ENCODE measurements at regions not wholly inside any gene's neighbourhood (a gene's known extent, or its start where the extent isn't known, plus 50 kb on each side); places are given as distances from the start of the nearest gene placed in this dataset.

GRCh38 chr1:194342484-194343262 is 1156.3 kb upstream of the B3GALT2 start:
- H4K20me1 ChIP-seq (ENCODE audit: control insufficient read depth, insufficient read depth) = no peaks in the 10 kb centered on the region
- ATAC-seq (peak; percentile 83), DNase-seq (ENCODE audit: low read depth, low spot score) (no peak), FAIRE-seq (no peak)
- no peak overlapping the region for H3K9ac ChIP-seq (ENCODE audit: control insufficient read depth, insufficient read depth, low read length)
- ChIA-PET CTCF (no interaction called here), POLR2A (no interaction called here), SMC1A (ENCODE audit: uncharacterized antibody, unreplicated experiment) (interaction anchor here (1.0 kb wide), 1 partner anchor 12 kb away, joined by 4 read pairs; no protein-coding TSS in a partner anchor), RAD21 (ENCODE audit: unreplicated experiment) (no interaction called here)
- H3K9me3 ChIP-seq (replicated peaks; ENCODE audit: control insufficient read depth, insufficient read depth, low read length) = no peaks in the 10 kb centered on the region
- no peak overlapping the region for H3K4me2 ChIP-seq (ENCODE audit: control insufficient read depth, insufficient read depth)
- no peak overlapping the region for H3K27ac ChIP-seq (ENCODE audit: control insufficient read depth, insufficient read depth)
- in situ Hi-C loops (cut with MboI) (no loop called here), intact Hi-C loops (cut with micrococcal nuclease; ENCODE audit: unreplicated experiment) (no loop called here)
- no TSS peak for BruUV-seq (replicated peaks)
- no peaks in the 10 kb centered on the region for H3K36me3 ChIP-seq (ENCODE audit: control insufficient read depth in 2 of 2, insufficient read depth in 2 of 2, low read length in 1 of 2)
- H3K27me3 ChIP-seq (replicated peaks in 1 of 2; ENCODE audit: control insufficient read depth in 2 of 2, insufficient read depth in 2 of 2, low read length in 1 of 2) = no peaks in the 10 kb centered on the region
- H3K79me2 ChIP-seq (ENCODE audit: control insufficient read depth, insufficient read depth, low read length) = no peaks in the 10 kb centered on the region
- TF ChIP-seq CTCF (IDR thresholded peaks at IDR 0.05 in 2 of 3, conservative IDR thresholded peaks at IDR 0.05 in 1 of 3; ENCODE audit: control insufficient read depth in 2 of 3, extremely low read depth in 1 of 3, insufficient read depth in 1 of 3, low read depth in 3 of 3, low read length in 3 of 3) = peak; percentile 28 to 36 (median 31); a peak in 4 of 6 replicates
- TF ChIP-seq NKRF (conservative IDR thresholded peaks at IDR 0.05) = no peak
- no peak overlapping the region for H3K4me3 ChIP-seq
- no peak overlapping the region for H2AFZ ChIP-seq (ENCODE audit: control insufficient read depth, low read depth, low read length)
- WGBS (ENCODE audit: insufficient coverage, insufficient replicate concordance, low lambda C conversion rate, missing lambda C conversion rate) = 51% methylated on average over 18 of the region's 18 CpGs
- H3K4me1 ChIP-seq (ENCODE audit: control insufficient read depth, insufficient read depth, low read length) = no peaks in the 10 kb centered on the region
